ENCODE measurements at regions not wholly inside any gene's neighbourhood (a gene's known extent, or its start where the extent isn't known, plus 50 kb on each side); places are given as distances from the start of the nearest gene placed in this dataset.

DNA sequence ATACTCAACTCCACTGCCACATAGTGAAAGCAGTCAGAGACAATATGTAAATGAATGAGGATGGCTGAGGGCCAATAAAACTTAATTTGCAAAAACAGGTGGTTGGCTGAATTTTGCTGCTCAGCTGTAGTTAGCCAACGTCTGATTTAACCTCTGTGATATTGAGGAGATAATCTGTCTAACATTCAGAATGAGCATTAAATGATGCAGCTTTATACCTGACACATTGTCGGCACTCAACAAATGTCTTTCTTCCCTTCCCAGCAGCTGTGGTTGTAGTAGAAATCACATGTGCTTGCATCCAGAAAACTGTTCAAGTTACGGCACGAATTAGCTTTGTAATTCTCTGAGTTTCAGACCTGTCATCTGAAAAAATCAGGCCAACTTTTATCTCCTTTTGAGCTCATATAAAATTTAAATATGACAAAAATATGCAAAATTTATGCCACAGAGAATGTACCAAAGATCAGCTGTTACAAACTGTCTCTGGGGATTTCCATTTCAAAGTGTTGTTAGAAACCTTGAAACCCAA lies 1239.7 kb downstream of the GATA3 start:
- Histone ChIP-seq H3K36me3 (no peaks in the 10 kb centered on the region), H3K27me3 (no peaks in the 10 kb centered on the region), H3K4me3 (no peak overlapping the region), H3K27ac (no peak overlapping the region), H3K9me3 (no peaks in the 10 kb centered on the region), H3K4me1 (ENCODE audit: insufficient read depth) (no peaks in the 10 kb centered on the region)
- intact Hi-C loops (cut with DNase I), result no loop called here
- TF ChIP-seq CTCF (IDR thresholded peaks at IDR 0.05), result no peak
- TF ChIP-seq POLR2A (IDR thresholded peaks at IDR 0.05), result no peak
- TF ChIP-seq EP300 (IDR thresholded peaks at IDR 0.05), result no peak
- WGBS, 3 donors, result 24 to 36% (median 24%) methylated on average over 4 of the region's 4 CpGs
- no peak for DNase-seq

DNA sequence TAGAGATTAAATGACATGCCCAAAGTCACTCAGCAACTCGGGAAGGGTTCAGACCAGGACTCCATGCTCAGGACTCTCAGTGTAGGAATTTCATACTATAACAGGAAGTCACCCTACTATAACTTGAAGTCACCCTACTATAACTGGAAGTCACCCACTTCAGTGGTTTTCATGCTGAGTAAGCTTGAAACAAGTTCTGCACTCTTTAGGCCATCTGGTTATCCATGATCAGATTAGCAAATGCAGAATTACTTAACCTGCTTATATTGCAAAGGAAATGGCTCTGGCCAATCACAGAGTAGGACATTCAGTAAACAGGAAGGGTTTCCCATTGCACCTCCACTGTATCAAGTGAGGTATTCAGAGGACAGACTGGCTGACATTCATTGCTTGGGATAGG lies 1240.4 kb downstream of the GATA3 start:
- no peaks in the 10 kb centered on the region for H3K27me3 ChIP-seq
- intact Hi-C loops (cut with DNase I), result no loop called here
- TF ChIP-seq EP300 (IDR thresholded peaks at IDR 0.05) (no peak), CTCF (IDR thresholded peaks at IDR 0.05) (no peak), POLR2A (IDR thresholded peaks at IDR 0.05) (no peak)
- H3K36me3 ChIP-seq, result no peaks in the 10 kb centered on the region
- 79 to 84% (median 80%) methylated on average over 1 of the region's 1 CpG for WGBS, 3 donors
- DNase-seq, result no peak
- no peak overlapping the region for H3K4me3 ChIP-seq
- no peaks in the 10 kb centered on the region for H3K9me3 ChIP-seq
- no peaks in the 10 kb centered on the region for H3K4me1 ChIP-seq (ENCODE audit: insufficient read depth)
- no peak overlapping the region for H3K27ac ChIP-seq

- no peak for DNase-seq
- Histone ChIP-seq H3K4me3 (no peak overlapping the region), H3K9me3 (no peaks in the 10 kb centered on the region), H3K27me3 (no peaks in the 10 kb centered on the region), H3K4me1 (ENCODE audit: insufficient read depth) (no peaks in the 10 kb centered on the region), H3K27ac (no peak overlapping the region), H3K36me3 (no peaks in the 10 kb centered on the region)
- no peak for TF ChIP-seq CTCF (IDR thresholded peaks at IDR 0.05)
- no peak for TF ChIP-seq POLR2A (IDR thresholded peaks at IDR 0.05)
- TF ChIP-seq EP300 (IDR thresholded peaks at IDR 0.05), result no peak
- 86 to 96% (median 91%) methylated on average over 4 of the region's 4 CpGs for WGBS, 3 donors
- intact Hi-C loops (cut with DNase I), result no loop called here
Observed at GRCh38 chr10:9296190-9296589, 1241.7 kb downstream of the GATA3 start.

- no peak overlapping the region for H3K4me3 ChIP-seq
- 58 to 69% (median 62%) methylated on average over 3 of the region's 3 CpGs for WGBS, 3 donors
- H3K27ac ChIP-seq, result no peak overlapping the region
- DNase-seq, result no peak
- no peaks in the 10 kb centered on the region for H3K4me1 ChIP-seq (ENCODE audit: insufficient read depth)
- intact Hi-C loops (cut with DNase I), result no loop called here
- TF ChIP-seq EP300 (IDR thresholded peaks at IDR 0.05) (no peak), POLR2A (IDR thresholded peaks at IDR 0.05) (no peak), CTCF (IDR thresholded peaks at IDR 0.05) (no peak)
- no peaks in the 10 kb centered on the region for H3K27me3 ChIP-seq
- no peaks in the 10 kb centered on the region for H3K36me3 ChIP-seq
- H3K9me3 ChIP-seq, result no peaks in the 10 kb centered on the region
Observed at GRCh38 chr10:9297580-9297979, 1243.1 kb downstream of the GATA3 start.
